HG03558 (cell line): ENCODE measurements at regions not wholly inside any gene's neighbourhood (a gene's known extent, or its start where the extent isn't known, plus 50 kb on each side); places are given as distances from the start of the nearest gene placed in this dataset.
"Not testable (repeated sequence)": the region's sequence is repeated elsewhere in the genome, so short reads cannot be mapped to it uniquely, and the experiment has no call there.

Source experiments
- ATAC-seq: cut with Tn5 transposase; IDR thresholded peaks from one replicate; pipeline ENCODE4 v1.9.1; 2021; ENCODE audit warnings: moderate number of reproducible peaks; ENCODE audit not compliant: unreplicated experiment; ENCODE audit errors: extremely low read depth

GRCh38 chr11:109041876-109042275 is 377.0 kb downstream of the DDX10 start:
- no peak for ATAC-seq

DNA sequence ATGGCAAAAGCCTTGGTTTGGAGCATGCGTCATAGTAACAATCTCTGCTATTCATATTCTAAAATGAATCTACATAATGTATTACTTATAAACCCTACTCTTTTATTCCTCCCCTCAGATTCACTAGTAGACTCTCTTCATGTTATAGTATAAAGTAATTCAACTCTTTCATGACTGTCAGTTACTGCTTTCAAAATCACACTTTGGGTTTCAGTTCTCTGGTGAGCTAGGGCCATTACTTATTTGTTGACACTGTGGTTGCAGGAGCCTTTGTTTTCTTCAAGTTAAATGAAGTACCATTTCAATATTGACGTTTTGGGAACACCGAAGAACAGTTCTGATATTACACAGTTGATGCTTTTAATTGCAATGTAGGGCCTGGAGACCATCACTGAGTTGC is 378.4 kb downstream of the DDX10 start:
- ATAC-seq = no peak

- ATAC-seq = no peak
These were observed 375.6 kb upstream of the C11orf87 start for GRCh38 chr11:109046284-109046992.

GRCh38 chr11:109048098-109048497 is 373.9 kb upstream of the C11orf87 start:
- ATAC-seq = no peak

DNA sequence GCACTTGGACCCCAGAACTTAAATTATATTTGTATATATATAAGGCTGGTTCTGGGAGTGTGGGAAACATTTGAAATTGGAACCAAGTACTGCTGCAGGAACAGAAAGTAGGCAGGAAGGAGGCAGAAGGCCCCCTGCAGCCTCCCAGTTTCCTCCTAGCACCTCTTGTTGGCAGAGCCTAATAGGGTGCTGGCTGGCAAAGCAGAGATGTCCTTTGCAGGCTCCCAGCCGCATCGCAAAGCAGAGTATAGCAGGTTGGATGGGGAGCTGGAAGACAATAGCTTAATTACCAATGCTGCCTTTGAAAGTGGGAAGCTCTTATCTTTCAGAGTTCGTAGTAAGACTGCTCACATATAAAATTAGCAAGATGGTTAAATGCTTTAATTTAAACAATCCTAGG is 370.8 kb upstream of the C11orf87 start:
- no peak for ATAC-seq

- ATAC-seq = no peak
These were observed 362.6 kb upstream of the C11orf87 start for GRCh38 chr11:109059402-109059801.

DNA sequence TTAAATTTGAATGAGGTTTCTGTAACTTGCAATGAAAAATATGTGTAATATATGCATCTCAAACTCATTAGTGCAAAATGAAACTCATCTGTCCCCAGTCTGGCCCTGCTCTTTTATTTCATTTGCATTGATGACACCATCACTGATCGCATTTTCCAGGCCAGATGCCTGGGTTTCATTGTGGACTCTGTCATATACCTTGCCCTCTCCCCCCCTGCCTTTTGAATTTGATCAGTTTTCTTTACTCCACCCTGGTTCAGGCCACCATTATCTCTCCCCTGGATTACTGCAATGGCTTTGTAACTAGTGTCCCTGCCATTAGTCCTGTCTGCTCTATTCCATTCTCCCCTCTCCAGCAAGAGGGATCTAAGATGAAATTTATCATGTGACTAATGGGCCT is 360.6 kb upstream of the C11orf87 start:
- no peak for ATAC-seq

DNA sequence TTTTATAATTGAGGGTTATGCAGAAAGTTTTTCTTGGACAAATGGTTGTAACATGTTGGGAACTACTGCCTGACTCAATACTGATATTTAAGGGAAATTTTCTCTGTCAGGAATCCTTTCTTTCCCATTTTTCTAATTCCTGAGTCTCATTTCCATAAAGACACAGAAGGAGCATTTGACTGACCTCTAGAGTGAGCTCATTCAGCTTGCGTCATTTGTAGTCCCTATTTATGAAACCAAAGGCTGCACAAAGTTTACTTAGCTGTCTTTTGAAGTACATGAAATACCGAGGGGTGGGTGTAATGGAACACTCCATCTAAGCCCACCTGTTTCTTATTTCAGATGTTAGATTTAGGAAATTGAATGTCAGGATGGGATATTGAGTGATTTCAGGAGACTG is 359.5 kb upstream of the C11orf87 start:
- no peak for ATAC-seq

GRCh38 chr11:109062871-109063270 is 359.1 kb upstream of the C11orf87 start:
- no peak for ATAC-seq

GRCh38 chr11:109064618-109065311 is 357.2 kb upstream of the C11orf87 start:
- ATAC-seq = not testable (repeated sequence)

- no peak for ATAC-seq
These were observed 350.7 kb upstream of the C11orf87 start for GRCh38 chr11:109071262-109071661.

DNA sequence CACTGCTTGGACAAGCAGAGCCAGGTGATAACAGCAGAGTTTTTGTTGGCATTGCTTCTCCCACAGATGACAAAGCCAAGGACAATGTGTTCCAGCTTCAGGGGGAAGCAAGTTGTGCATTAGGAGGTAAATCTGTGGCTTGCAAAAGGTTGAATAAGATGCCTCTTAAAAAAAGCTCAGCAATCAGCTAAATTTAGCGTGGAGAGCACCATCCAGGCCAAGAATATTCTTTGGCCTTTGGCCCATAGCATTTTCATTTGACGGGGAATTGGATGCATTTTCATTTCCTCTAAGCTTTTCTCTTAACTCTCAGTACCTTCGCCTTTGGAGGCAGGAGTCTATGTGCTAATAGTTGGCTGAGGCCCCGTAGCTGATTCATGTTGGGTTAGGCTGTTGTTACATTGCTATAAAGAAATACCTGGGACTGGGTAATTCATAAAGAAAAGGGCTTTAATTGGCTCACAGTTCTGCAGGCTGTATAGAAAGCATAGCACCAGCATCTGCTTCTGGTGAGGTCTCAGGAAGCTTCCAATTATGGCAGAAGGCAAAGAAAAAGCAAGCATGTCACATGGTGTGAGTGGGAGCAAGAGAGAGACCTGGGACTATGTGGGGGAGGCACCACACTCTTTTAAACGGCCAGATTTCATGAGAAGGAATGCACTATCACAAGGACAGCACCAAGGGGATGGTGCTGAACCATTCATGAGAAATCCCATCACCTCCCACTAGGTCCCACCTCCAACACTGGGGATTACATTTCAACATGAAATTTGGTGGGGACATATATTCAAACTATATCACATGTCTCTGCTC is 350.1 kb upstream of the C11orf87 start:
- no peak for ATAC-seq

GRCh38 chr11:109073032-109073822 is 348.8 kb upstream of the C11orf87 start:
- no peak for ATAC-seq

- ATAC-seq = no peak
These were observed 346.0 kb upstream of the C11orf87 start for GRCh38 chr11:109075976-109076375.

DNA sequence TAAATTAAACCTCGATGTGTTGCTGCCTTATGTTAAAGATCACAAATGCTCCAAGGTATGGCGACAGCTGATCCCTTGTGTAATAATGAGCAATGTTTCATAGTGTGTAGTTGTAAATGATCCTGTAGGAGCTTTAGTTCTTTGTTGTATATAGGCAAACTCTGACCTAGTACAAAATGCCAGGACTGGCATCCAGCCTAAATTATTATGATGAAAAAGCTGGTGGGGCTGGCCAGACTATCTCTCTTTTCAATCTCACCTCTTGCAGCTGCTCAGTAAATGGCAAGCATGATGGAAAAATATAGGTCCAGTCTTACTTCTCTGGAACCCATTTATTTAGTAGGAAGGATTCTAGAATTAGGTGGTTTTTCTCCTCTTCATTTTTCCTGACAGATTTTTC is 345.1 kb upstream of the C11orf87 start:
- no peak for ATAC-seq

DNA sequence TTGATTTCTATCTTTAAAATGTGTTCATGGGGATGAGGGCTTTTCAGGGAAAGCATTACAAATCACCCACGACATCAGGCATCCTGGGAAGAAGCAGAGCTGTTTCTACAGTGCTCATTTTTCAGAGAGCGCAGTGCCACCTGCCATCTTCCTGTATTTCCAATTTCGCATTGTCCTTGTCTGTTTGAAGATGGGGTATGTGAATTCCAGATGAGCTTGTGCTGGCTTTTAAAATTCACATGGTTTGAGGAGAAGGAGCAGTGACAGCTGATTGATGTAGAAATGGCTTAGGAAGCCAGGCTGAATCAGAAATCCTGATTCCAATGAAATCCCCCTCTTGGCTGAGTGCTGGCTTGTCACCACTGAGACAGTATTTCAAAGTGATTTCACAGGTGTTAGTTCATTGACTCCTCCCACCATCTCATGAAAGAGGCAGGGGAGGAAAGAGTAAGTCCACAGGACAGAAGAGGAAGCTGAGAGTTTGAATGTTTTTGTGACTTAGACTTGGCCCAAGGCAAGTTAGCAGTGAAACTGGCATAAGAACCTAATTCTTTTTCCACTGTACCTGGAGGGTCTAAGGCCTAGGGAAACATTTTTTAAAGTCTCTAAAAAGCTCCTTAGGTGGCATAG is 344.6 kb upstream of the C11orf87 start:
- ATAC-seq = no peak

- ATAC-seq = no peak
These were observed 336.1 kb upstream of the C11orf87 start for GRCh38 chr11:109085708-109086373.

- no peak for ATAC-seq
These were observed 335.1 kb upstream of the C11orf87 start for GRCh38 chr11:109086931-109087330.

GRCh38 chr11:109088086-109088485 is 333.9 kb upstream of the C11orf87 start:
- ATAC-seq = no peak
